HepG2 (cell line): ENCODE measurements at regions not wholly inside any gene's neighbourhood (a gene's known extent, or its start where the extent isn't known, plus 50 kb on each side); places are given as distances from the start of the nearest gene placed in this dataset.

Experiments used
- CTCF ChIP-seq: sonication (generic); formaldehyde crosslinking; IDR thresholded peaks from 2 replicates; pipeline ENCODE4 v1.5.0; 2020; ENCODE audit warnings: mild to moderate bottlenecking, missing genetic modification reagents, moderate library complexity
- KLF13 ChIP-seq: sonication (generic); formaldehyde crosslinking; IDR thresholded peaks from 2 replicates; pipeline ENCODE4 v1.4.0; 2020; ENCODE audit warnings: mild to moderate bottlenecking, missing genetic modification reagents
- PREB ChIP-seq: sonication (generic); formaldehyde crosslinking; IDR thresholded peaks from 2 replicates; pipeline ENCODE4 v1.4.0; 2020; ENCODE audit warnings: missing genetic modification reagents
- ZNF710 ChIP-seq: sonication (generic); formaldehyde crosslinking; IDR thresholded peaks from 2 replicates; pipeline ENCODE4 v1.5.0; 2020; ENCODE audit warnings: mild to moderate bottlenecking, missing genetic modification reagents, borderline replicate concordance

- no peak for TF ChIP-seq ZNF710 (CRISPR knock-in tag)
- no peak for TF ChIP-seq KLF13 (CRISPR knock-in tag)
- TF ChIP-seq CTCF (CRISPR knock-in tag) = no peak
- no peak for TF ChIP-seq PREB (CRISPR knock-in tag)
Measured at GRCh38 chr3:55352668-55353067, 134.4 kb downstream of the WNT5A start.
